ENCODE measurements at regions not wholly inside any gene's neighbourhood (a gene's known extent, or its start where the extent isn't known, plus 50 kb on each side); places are given as distances from the start of the nearest gene placed in this dataset.
A peak's percentile ranks its signal among the peaks of the same experiment; 100 is the strongest.
"Not testable (repeated sequence)": the region's sequence is repeated elsewhere in the genome, so short reads cannot be mapped to it uniquely, and the experiment has no call there.

DNA sequence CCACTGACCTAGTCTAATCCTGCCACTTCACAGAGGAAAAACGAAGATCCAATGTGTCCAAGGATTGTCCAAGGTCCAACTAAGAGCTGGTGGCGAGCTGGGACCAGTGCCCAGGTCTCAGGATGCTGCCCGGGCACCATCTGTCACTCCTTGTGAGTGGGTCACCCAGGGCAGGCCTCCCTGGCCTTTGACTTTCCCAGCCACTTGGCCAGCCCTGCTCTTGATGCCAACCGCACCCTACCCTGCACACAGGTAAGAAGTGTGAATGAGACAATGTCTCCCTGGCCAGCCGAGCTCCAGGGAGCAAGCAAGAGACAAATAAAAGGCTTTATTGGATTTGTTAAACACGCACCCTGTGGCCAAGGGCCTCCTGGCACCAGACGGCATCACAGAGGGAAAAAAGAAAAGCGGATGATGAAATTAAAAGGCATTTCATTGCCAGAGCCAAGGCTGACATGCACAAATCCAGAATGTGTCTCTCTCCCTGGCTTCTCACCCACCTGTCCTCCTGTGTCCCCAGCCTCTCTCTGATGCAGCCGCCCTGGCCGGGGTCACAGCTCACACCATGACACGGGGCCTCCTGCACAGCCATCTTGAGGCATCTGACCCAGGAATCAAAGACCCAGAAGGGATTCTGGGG lies 72.8 kb downstream of the CAMK2N1 start:
- DNase-seq (ENCODE audit: low spot score): no peak
- TF ChIP-seq, protein P1, sequence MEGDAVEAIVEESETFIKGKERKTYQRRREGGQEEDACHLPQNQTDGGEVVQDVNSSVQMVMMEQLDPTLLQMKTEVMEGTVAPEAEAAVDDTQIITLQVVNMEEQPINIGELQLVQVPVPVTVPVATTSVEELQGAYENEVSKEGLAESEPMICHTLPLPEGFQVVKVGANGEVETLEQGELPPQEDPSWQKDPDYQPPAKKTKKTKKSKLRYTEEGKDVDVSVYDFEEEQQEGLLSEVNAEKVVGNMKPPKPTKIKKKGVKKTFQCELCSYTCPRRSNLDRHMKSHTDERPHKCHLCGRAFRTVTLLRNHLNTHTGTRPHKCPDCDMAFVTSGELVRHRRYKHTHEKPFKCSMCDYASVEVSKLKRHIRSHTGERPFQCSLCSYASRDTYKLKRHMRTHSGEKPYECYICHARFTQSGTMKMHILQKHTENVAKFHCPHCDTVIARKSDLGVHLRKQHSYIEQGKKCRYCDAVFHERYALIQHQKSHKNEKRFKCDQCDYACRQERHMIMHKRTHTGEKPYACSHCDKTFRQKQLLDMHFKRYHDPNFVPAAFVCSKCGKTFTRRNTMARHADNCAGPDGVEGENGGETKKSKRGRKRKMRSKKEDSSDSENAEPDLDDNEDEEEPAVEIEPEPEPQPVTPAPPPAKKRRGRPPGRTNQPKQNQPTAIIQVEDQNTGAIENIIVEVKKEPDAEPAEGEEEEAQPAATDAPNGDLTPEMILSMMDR (IDR thresholded peaks at IDR 0.05): no peak
- no peak for ATAC-seq (ENCODE audit: low FRiP score)

DNA sequence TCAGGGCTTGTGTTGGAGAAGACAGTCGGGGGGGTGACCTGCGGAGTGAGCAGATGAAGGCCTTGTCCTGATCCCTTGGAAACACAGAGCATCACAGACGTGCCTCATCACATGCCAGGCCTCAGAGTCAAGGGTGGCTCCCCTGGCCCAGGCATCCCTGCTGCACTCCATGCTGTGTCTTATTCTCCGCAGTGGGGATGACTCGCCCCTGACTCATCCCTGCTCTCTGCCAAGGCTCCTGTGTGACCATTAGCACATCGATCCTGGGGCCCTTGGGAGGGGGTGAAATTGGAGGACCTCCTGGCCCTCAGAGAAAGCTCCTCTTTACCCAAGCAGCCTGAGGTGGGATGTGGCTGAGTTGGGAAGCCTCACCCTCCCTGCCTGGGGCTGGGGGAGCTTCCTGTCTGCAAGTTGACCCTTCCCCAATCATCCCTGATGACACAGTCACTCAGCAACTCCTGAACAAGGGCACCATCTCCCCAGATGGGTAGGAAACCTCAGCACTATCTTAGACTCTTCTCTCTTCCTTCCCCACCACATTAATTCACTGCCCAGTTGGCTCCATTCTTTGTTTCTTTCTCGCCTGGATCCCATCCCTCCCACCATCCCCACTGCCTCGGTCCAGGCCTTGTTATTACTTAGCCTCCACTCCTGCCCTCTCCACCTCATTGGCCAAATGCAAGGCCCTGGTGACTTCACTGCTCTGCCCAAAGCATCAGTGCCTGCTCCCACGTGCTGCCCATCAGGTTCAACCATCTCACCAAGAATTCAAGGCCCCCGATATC lies 74.6 kb downstream of the CAMK2N1 start:
- TF ChIP-seq, protein P1 (IDR thresholded peaks at IDR 0.05): no peak
- DNase-seq (ENCODE audit: low spot score) (no peak), ATAC-seq (ENCODE audit: low FRiP score) (peak; percentile 37)

DNA sequence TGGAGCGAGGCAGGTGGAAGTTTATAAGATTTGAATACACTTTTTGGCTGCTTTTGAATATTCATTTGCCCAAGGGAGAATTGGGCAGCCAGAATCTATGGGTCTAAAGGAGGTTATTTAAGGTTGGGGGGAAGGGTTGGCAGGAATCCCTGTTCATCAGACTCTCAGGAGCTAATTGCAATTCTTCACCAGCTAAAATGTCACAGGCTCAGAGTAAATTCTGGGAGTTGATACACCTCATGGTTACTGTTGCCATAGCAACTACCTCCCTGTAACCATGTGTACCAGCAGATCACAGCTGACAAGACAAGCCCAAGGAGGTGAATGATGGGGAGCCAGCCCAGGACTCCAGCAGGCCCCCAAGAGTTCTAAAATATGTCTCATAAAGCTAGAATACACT lies 75.5 kb downstream of the CAMK2N1 start:
- TF ChIP-seq, protein P1 (IDR thresholded peaks at IDR 0.05): no peak
- no peak for DNase-seq (ENCODE audit: low spot score)

DNA sequence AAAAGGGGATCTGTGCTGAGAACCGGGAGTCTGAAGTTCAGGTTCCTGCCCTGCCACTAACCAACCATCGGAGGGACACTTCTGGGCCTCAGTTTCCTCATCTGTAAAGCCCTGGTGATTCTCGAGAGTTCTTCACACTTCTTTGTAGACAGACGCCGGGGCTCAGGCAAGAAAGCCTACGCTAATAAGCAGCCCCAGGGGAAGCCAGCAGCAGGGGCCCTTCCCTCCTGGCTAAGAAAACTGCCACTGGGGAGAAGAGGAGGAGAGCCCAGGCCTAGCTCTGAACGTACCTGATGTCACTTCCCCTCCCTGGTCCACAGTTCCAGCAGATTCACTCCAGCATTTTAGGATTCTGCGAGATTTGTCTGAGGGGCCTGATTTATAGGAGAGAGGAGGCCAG lies 76.0 kb downstream of the CAMK2N1 start:
- TF ChIP-seq, protein P1 (IDR thresholded peaks at IDR 0.05): no peak
- ATAC-seq (ENCODE audit: low FRiP score) (no peak), DNase-seq (ENCODE audit: low spot score) (no peak)

More for the DNA sequence above, 75.5 kb downstream of the CAMK2N1 start:
- ATAC-seq (ENCODE audit: low FRiP score): no peak

DNA sequence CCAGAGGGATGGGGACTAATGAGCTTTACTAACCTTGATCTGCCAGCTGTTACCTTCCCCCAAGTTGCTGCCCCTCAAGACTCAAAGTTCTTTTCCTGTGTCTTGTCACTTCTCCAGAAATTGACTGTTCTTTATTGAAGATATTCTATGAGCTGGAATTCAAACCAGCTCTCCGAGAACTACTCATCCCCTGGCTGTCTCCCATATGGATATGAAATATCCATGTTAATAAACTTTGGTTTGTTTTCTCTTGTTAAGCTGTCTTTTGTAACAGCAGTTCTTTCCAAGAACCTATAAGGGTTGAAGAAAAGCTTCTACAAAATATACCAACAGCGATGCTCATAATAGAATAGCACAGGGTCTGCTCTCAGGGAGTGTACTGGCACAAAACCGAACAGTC lies 77.0 kb downstream of the CAMK2N1 start:
- ATAC-seq (ENCODE audit: low FRiP score) (no peak), DNase-seq (ENCODE audit: low spot score) (no peak)
- TF ChIP-seq, protein P1 (IDR thresholded peaks at IDR 0.05): no peak

DNA sequence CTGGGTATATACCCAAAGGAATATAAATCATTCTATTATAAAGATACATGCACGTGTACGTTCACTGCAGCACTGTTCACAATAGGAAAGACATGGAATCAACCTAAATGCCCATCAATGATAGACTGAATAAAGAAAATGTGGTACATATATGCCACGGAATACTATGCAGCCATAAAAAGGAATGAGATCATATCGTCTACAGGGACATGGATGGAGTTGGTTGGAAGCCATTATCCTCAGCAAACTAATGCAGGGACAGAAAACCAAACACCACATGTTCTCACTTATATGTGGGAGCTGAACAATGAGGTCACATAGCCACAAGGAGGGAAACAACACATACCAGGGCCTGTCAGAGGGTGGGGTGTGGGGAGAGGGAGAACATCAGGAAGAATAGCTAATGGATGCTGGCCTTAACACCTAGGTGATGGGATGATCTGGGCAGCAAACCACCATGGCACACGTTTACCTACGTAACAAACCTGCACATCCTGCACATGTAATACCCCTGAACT lies 77.8 kb downstream of the CAMK2N1 start:
- not testable (repeated sequence) for DNase-seq (ENCODE audit: low spot score); ATAC-seq (ENCODE audit: low FRiP score)

DNA sequence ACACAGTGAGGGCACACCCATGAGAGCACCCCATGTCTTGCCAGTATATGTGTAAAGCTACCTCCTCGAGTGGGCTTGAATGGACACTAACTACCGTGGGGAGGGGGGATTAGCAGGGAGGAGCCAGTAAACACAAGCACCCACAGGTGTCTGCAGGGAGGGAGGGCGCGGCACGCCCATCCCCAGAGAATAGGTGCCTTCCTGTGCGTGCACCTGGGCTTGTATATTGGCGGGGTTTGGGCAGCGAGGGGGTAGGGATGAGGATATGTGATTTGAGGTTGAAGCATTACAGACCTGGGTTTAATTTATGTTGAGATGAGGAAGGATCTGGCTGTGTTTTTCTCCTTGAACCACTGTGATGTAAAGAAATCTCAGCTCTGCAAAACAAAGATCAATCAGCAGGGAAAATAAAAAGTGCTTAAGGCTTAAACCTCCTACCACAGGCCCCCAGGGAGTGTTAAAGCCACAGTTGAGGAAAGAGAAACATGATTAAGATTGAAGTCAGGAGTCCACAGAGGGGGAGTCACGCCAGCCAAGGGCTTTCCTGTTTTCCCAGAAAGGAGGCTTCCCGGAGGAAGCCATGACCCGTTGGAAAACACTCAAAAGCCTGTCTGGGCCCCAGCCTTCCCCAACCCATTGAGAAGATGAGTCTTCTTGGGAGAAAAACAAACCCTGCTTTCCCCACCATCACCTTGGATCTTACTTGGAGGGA lies 80.0 kb downstream of the CAMK2N1 start:
- no peak for DNase-seq (ENCODE audit: low spot score)
- TF ChIP-seq, protein P1 (IDR thresholded peaks at IDR 0.05): no peak
- no peak for ATAC-seq (ENCODE audit: low FRiP score)

All from omental fat pad (tissue), 3 donors.